ENCODE measurements at regions not wholly inside any gene's neighbourhood (a gene's known extent, or its start where the extent isn't known, plus 50 kb on each side); places are given as distances from the start of the nearest gene placed in this dataset.
"Not testable (repeated sequence)": the region's sequence is repeated elsewhere in the genome, so short reads cannot be mapped to it uniquely, and the experiment has no call there.

- TF ChIP-seq YY1 (IDR thresholded peaks at IDR 0.05); CTCF (IDR thresholded peaks at IDR 0.05; ENCODE audit: low read depth, low read length, missing input control); REST (IDR thresholded peaks at IDR 0.05); FOXA1 (IDR thresholded peaks at IDR 0.05); GABPA (IDR thresholded peaks at IDR 0.05 in 1 of 2, conservative IDR thresholded peaks at IDR 0.05 in 1 of 2): not testable (repeated sequence)
- TF ChIP-seq, protein P1, sequence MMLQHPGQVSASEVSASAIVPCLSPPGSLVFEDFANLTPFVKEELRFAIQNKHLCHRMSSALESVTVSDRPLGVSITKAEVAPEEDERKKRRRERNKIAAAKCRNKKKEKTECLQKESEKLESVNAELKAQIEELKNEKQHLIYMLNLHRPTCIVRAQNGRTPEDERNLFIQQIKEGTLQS (IDR thresholded peaks at IDR 0.05) = not testable (repeated sequence)
Measured at GRCh38 chr14:105708251-105709134, 182.1 kb downstream of the TMEM121 start.
